HG03457 (cell line): ENCODE measurements at regions not wholly inside any gene's neighbourhood (a gene's known extent, or its start where the extent isn't known, plus 50 kb on each side); places are given as distances from the start of the nearest gene placed in this dataset.
A peak's percentile ranks its signal among the peaks of the same experiment; 100 is the strongest.
"Not testable (repeated sequence)": the region's sequence is repeated elsewhere in the genome, so short reads cannot be mapped to it uniquely, and the experiment has no call there.

ENCODE experiments used
- ATAC-seq: cut with Tn5 transposase; IDR thresholded peaks from one replicate; pipeline ENCODE4 v1.9.1; 2021; ENCODE audit warnings: moderate number of reproducible peaks; ENCODE audit not compliant: unreplicated experiment

GRCh38 chr5:23963449-23963848 is 456.0 kb downstream of the PRDM9 start:
- no peak for ATAC-seq

DNA sequence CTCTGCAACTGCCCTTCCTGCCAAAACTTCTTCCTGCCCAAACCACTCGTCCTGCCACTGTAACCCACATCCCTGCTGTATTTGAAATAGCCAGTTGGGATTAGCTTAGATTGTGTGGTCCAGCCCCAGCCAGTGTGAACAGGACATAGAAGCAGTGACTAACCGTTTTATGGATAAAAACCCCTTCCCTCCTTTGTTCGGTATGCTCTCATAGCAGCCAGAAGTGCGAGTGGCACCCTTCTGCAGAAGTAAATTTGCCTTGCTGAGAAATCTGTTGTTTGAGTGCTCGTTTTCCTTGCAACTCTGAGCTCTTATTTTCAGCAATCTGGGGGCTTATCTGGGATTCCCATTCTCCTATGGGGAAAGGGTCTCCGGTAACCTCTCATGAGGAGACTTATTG is 470.0 kb downstream of the PRDM9 start:
- no peak for ATAC-seq

GRCh38 chr5:23977997-23978396 is 470.6 kb downstream of the PRDM9 start:
- no peak for ATAC-seq

GRCh38 chr5:23991406-23991805 is 484.0 kb downstream of the PRDM9 start:
- peak; percentile 69 for ATAC-seq

- ATAC-seq: no peak
Observed at GRCh38 chr5:23994581-23995370, 487.4 kb downstream of the PRDM9 start.

DNA sequence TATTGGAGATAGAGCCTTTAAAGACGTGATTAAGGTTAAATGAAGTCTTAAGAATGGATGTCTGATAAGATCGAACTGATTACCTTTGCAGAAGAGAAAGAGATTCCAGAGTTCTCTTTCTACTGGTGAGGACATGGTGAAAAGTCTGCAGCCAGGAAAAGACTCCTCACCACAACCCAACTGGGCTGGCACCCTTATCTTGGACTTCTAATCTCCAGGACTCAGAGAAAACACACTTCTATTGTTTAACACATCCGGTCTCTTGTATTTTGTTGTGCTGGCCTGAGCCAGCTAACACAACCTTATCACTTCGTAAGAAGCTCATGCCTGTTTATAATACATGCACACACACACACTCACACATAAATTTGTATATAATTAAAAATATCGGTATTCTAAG is 489.1 kb downstream of the PRDM9 start:
- no peak for ATAC-seq

- ATAC-seq: no peak
Observed at GRCh38 chr5:24005384-24005783, 498.0 kb downstream of the PRDM9 start.

DNA sequence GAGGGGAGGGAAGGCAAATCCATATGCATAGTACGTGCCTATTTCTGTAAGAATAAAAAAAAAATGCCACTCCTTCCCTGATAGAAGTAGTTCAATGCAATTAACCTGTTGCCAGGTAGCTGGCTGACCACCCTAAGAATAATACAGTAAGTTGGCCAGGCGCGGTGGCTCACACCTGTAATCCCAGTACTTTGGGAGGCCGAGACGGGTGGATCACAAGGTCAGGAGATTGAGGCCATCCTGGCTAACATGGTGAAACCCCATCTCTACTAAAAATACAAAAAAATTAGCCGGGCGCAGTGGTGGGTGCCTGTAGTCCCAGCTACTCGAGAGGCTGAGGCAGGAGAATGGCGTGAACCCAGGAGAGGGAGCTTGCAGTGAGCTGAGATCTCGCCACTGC is 510.3 kb downstream of the PRDM9 start:
- ATAC-seq: not testable (repeated sequence)

DNA sequence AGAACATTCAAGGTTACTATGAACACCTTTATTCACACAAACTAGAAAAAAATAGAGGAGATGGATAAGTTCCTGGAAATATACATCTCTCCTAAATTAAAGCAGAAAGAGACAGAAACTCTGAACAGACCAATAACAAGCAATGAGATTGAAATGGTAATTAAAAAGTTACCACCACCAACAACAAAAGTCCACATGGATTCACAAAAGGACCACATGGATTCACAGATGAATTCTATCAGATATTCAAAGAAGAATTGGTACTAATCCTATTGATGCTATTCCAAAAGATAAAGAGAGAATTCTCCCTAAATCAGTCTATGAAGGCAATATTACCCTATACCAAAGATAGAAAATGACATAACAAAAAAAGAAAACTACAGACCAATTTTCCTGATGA is 518.9 kb downstream of the PRDM9 start:
- no peak for ATAC-seq

DNA sequence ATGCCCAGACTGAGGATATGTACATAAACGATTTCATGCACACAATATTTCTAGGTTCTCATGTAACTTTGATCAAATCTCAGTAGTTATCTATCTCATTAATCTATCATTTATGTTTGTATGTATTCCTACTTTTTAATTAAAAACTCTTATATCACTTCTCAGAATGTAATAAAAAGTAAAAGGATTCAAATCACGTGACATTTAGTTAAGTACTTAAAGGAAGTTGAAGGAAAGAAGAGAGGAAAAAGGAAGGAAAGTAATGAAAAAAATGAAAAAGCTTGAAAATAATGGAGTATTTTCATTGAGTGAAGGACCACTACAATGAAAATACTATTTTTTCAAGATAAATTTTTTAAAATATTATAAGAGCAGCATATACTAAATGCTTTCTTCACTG is 535.3 kb downstream of the PRDM9 start:
- ATAC-seq: no peak

GRCh38 chr5:24045046-24045445 is 537.6 kb downstream of the PRDM9 start:
- no peak for ATAC-seq

GRCh38 chr5:24053737-24054136 is 546.3 kb downstream of the PRDM9 start:
- ATAC-seq: no peak

- no peak for ATAC-seq
Observed at GRCh38 chr5:24059006-24059405, 551.6 kb downstream of the PRDM9 start.

DNA sequence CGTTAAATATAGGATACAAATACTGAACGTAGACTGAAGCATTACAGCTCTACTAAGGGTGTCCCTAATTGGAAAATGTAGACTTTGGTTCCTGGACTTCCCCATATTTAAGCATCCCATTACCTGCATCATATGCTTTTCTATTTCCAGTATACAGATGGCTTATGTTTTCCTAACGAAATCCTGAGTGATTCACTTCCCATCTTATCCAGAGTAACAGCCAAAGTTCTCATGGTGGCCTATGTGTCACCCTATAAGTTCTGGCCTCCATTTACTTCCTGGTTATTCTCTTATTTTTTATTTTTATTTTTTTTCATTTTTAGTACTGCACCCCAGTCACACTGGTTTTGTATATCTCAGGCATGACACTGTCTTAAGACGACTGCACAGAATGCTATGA is 552.3 kb downstream of the PRDM9 start:
- no peak for ATAC-seq

DNA sequence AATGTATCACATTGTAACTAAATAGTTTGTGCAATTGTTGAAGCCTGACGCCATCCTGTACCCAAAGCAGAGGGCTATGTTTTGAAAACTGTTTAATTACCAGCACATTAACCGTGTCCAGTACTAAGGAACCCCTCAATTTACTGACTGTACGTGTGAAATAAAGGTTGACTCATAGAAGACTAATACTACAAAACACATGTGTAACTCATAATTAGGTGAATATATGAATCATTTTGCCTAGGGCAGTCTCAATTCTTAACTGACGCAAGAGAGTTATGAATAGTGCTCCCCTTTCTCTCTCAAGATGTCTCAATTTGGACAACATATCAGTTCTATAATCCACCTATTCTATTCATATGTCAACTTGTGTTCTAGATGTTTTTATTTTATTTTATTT is 558.4 kb downstream of the PRDM9 start:
- ATAC-seq: no peak

DNA sequence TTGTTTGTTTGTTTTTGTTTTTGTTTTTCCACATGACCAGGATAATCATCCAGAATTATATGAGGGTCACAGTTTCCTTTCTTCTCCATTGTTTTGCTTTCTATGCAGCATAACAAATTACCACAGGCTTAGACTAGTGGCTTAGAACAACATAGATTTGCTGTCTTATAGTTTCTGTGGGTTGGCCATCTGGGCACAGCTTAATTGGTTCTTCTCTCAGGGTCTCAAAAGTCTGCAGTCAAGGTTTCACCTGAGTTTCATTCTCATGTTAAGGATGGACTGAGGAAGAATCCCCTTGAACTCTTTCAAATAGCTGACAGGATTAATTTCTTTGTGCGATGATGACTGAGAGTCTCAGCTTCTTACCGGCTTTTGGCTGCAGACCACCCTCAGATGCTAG is 559.8 kb downstream of the PRDM9 start:
- no peak for ATAC-seq

DNA sequence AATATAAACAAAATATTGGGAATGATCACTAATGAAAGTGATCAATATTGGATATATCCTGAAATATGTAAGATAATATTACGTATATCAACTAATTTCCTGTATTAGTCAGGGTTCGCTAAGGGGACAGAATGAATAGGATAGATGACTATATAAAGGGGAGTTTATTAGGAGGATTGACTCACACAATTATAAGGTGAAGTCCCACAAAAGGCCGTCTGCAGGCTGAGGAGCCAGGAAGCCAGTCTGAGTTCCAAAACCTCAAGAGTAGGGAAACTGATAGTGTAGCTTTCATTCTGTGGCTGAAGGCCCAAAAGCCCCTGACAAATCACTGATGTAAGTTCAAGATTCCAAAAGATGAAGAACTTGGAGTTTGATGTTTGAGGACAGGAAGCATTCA is 561.1 kb downstream of the PRDM9 start:
- no peak for ATAC-seq

GRCh38 chr5:24073107-24073506 is 565.7 kb downstream of the PRDM9 start:
- no peak for ATAC-seq

DNA sequence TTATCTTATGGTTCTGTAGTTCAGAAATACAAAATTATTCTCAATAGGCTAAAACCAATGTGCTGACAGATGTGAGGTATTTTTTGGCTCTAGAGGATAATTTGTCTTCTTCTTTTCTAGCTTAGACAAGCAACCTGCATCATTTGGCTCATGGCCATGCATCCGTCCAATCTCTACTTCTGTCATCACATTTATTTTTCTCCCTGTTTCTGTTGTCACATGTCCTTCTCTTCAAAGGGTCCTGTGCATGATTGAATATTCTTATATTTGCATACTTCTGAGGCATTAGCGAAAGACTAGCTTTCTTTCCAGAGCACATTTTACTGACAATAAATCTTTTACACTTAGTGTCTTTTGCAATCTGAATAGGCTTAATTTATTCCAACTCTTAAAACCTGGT is 564.7 kb downstream of the CDH10 start:
- no peak for ATAC-seq

DNA sequence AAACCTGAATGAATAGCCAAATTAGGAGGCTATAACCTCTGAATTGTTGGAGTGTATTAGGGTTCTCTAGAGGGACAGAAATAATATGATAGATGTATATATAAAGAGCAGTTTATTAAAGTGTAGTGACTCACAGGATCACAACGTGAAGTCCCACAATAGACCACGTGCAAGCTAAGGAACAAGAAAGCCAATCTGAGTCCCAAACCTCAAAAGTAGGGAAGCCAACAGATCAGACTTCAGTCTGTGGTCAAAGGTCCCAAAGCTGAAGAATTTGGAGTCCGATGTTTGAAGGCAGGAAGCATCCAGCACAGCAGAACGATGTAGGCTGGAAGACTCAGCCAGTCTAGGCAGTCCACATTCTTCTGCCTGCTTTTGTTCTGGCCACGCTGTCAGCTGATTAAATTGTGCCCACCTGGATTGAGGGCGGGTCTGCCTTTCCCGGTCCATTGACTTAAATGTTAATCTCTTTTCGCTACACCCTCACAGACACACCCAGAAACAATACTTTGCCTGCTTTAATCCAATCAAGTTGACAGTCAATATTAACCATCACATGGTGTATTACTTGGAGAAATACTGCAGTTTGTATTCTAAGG is 550.6 kb downstream of the CDH10 start:
- ATAC-seq: no peak

DNA sequence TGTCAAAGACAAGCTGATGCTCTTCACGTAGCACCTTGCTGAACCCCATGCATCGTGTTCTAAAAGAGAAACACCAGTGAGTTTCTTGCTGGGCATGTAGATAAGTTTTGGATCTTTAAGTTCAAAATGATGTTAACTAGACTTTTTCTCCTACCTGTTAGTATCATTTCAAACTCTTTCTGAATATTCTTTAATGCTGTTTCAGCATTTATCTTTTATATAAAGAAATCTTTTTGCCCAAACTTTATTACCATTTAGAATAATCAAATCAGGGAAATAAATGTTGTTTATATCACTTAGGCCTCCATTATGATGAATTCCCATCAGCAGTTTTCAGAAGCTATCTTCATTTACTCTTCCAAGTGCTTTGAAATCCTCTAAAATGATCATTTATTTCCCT is 542.8 kb downstream of the CDH10 start:
- no peak for ATAC-seq

GRCh38 chr5:24103451-24104023 is 541.2 kb downstream of the CDH10 start:
- ATAC-seq: no peak
